Esophagus (tissue), 2 donors: ENCODE measurements at regions not wholly inside any gene's neighbourhood (a gene's known extent, or its start where the extent isn't known, plus 50 kb on each side); places are given as distances from the start of the nearest gene placed in this dataset.

Experiments used
- H3K27ac ChIP-seq, 2 donors: one replicate each; pipeline ENCODE4 v1.5.1; 2013; ENCODE audit warnings: low read depth in 2 of 2, mild to moderate bottlenecking in 2 of 2, inconsistent platforms in 1 of 2, low read length in 1 of 2, moderate library complexity in 1 of 2
- H3K27me3 ChIP-seq, 2 donors: one replicate each; pipeline ENCODE4 v1.6.1; 2013; ENCODE audit warnings: low read length in 2 of 2, control low read depth in 1 of 2, mild to moderate bottlenecking in 1 of 2; ENCODE audit not compliant: insufficient read depth in 2 of 2, control insufficient read depth in 1 of 2
- H3K36me3 ChIP-seq, 2 donors: one replicate each; pipeline ENCODE4 v1.6.1; 2013; ENCODE audit warnings: low read length in 1 of 2; ENCODE audit not compliant: control insufficient read depth in 2 of 2, insufficient read depth in 2 of 2
- H3K4me1 ChIP-seq, 2 donors: one replicate each; pipeline ENCODE4 v1.6.1; 2013; ENCODE audit warnings: low read length in 1 of 2; ENCODE audit not compliant: control insufficient read depth in 2 of 2, insufficient read depth in 2 of 2
- H3K4me3 ChIP-seq, 2 donors: one replicate each; pipeline ENCODE4 v1.5.1; 2013; ENCODE audit warnings: low read length in 2 of 2, mild to moderate bottlenecking in 2 of 2, low read depth in 1 of 2, moderate library complexity in 1 of 2
- H3K9me3 ChIP-seq, 2 donors: one replicate each; pipeline ENCODE4 v1.6.1; 2013; ENCODE audit warnings: mild to moderate bottlenecking in 2 of 2, low read depth in 1 of 2, low read length in 1 of 2, moderate library complexity in 1 of 2; ENCODE audit not compliant: control insufficient read depth in 2 of 2, insufficient read depth in 1 of 2
- WGBS, 2 donors: extraction: QIAGEN DNeasy Blood & Tissue Kit; methylation state at CpG; one replicate each; pipeline ENCODE4 v1.1.7; 2013; 5-methylcytosine and 5-hydroxymethylcytosine counted together
- donor health status: healthy with polysubstance abuse.
- donor health status: Bipolar disorder and iron deficiency.

DNA sequence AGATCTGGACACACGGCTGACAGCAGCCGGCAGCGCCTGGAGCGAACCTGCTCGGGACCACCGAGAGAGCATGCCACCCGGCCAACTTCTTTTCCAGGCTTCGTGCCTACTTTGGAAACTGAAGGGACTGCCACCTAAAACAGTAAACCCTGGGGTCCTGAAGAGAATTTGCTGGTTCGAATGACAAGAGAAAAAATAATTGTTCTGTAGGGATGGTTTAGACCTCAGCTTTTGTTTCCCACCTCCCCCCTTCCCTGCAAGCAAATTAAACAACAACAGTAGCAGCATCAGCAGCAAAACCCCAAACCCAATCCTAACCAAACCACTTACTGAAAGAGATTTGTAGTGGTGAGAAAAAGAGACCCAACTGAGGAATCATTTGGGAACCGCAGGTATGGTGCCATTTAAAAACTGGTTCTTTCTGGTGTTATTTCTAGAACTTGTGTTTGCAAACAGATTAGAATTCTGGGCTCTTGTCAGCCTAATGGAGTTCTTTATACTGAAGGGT, 105.6 kb downstream of the LEPR start:
- H3K9me3 ChIP-seq, result no peaks in the 10 kb centered on the region
- H3K4me1 ChIP-seq, result peaks cover 0 to 3% of the 10 kb centered on the region in 2 donors
- H3K36me3 ChIP-seq, result no peaks in the 10 kb centered on the region
- WGBS, 2 donors, result 20 to 24% methylated on average over 10 of the region's 10 CpGs
- H3K27ac ChIP-seq, result peak overlapping the region; percentile 27 to 52
- peak overlapping the region in 1 of 2 donors; percentile 42 for H3K4me3 ChIP-seq
- peaks cover 0 to 9% of the 10 kb centered on the region in 2 donors for H3K27me3 ChIP-seq

DNA sequence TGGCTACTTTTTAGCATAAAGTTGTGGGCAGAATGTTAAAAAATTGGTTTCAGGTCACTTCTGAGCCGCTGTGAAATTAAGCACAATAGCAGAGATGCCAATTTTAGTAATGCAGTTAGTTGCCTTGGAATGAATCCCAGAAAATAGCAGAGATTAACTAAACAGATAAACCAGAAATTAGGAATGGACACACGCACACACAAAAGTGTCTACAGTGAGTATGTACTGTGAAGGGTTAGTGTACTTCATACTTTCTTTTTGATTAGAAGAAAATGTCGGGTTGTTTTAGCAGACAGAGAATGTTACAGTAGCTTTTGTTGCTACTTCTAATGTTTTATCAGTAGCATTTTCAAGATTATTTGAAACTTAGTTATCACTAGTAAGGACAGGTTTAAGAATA, 106.7 kb downstream of the LEPR start:
- Histone ChIP-seq H3K4me3 (no peak overlapping the region), H3K27ac (no peak overlapping the region)
- 35 to 39% methylated on average over 3 of the region's 3 CpGs for WGBS, 2 donors

DNA sequence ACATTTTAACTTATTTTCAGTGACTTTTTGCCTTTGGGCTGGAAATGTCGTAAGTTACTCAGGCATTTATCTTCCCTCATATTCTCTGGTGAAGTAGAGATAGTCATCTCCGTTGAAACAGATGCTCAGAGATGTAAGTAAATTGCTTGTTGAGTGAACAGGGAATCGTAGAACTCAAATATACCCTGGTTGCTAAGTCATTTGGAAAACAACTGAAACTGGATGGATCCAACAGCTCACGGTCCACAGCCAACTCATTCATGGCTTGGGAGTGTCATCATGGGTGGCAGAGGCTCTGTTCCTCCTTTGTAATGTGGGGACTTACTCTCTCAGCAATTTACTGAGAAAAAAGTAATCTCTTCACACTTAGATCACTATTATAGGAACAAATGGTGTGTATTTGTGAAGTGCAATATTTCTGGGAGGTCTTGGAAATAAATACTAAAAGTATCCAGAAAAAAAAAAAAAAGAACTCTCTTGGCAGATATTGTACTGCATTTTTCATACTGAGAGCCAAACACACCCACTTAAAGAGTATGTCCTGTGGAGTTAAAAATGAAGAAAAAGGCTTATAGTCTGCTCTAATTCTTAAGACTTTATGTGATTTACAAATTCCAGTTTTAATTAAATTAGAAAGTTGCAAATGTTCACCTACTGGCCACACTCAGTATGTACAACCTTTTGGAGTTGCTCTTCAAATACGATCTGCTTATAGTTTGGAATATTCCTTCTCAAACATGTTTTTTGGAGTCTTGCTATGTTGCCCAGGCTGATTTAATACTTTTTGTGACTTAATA, 107.4 kb downstream of the LEPR start:
- H3K4me3 ChIP-seq, result no peak overlapping the region
- no peaks in the 10 kb centered on the region for H3K36me3 ChIP-seq
- H3K4me1 ChIP-seq, result peaks cover 0 to 3% of the 10 kb centered on the region in 2 donors
- H3K27ac ChIP-seq, result no peak overlapping the region
- H3K9me3 ChIP-seq, result no peaks in the 10 kb centered on the region
- peaks cover 0 to 9% of the 10 kb centered on the region in 2 donors for H3K27me3 ChIP-seq
- 53 to 60% methylated on average over 5 of the region's 5 CpGs for WGBS, 2 donors

More for the DNA sequence above, 106.7 kb downstream of the LEPR start:
- H3K9me3 ChIP-seq, result no peaks in the 10 kb centered on the region
- peaks cover 0 to 3% of the 10 kb centered on the region in 2 donors for H3K4me1 ChIP-seq
- H3K36me3 ChIP-seq, result no peaks in the 10 kb centered on the region
- peaks cover 0 to 9% of the 10 kb centered on the region in 2 donors for H3K27me3 ChIP-seq

DNA sequence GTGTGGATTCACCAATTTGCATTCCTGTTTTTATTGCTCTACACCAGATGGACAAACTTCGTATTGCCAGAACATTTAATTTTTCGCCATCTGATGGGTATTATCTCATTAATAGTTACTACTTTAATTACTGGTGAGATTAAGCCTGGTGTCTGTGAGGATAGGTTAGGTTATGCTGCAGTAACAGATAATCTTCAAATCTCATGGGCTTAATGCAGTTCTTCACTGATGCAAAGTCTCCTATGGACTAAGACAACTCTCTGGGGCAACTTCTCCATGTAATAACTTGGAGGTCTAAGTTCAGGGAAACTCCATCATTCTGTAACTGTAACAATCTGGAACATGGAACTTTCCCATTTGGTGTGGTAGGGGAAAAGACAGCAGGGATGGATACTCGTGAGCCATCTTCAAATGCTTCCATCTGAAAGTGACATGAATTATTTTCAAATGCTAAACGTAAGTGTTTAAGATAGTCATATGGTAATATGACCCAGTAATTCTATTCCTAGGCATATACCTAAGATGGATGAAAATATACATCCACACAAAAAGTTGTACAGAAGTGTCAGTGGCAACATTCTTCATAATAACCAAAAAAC, 111.6 kb downstream of the LEPR start:
- Histone ChIP-seq H3K36me3 (no peaks in the 10 kb centered on the region), H3K4me1 (no peaks in the 10 kb centered on the region), H3K4me3 (no peak overlapping the region), H3K9me3 (no peaks in the 10 kb centered on the region), H3K27ac (no peak overlapping the region), H3K27me3 (no peaks in the 10 kb centered on the region)
- WGBS, 2 donors, result 58 to 78% methylated on average over 4 of the region's 4 CpGs

DNA sequence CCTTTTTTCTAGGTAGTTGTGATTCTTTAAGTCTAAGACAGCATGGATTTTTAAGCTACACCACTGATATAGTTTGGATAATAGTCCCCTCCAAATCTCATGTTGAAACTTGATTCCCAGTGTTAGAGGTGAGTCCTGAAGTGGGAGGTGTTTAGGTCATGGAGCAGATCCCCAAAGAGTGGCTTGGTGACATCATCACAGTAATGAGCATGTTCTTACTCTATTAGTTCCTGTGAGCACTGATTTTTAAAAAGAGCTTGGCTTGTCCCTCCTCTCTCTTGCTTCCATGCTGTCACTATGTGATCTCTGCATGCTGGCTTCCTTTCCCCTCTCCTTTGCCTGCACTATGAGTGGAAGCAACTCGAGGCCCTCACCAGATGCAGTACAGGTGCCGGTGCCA, 115.5 kb downstream of the LEPR start:
- WGBS, 2 donors, result 76 to 93% methylated on average over 2 of the region's 2 CpGs
- no peaks in the 10 kb centered on the region for H3K9me3 ChIP-seq

DNA sequence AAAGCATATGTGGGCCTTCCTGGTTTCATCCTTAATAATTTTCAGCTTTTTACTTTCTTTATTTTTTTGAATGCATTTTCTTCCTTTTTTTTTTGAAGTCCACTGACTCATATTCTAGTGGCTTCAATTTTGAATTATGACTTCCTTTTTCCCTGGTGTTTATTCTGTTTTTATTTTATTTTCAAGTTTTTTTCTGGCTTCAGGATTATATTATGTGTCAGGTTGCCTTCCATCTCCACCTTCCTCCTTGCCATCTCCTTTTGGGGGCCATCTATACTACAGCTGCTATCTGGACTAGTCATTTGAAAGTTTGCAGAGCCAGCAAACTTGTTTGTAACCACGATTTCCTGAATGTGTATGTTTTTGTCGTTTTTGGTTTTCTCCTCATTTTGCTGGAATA, 117.6 kb downstream of the LEPR start:
- no peaks in the 10 kb centered on the region for H3K9me3 ChIP-seq
- WGBS, 2 donors, result 56 to 60% methylated on average over 2 of the region's 2 CpGs

More for the DNA sequence above, 115.5 kb downstream of the LEPR start:
- Histone ChIP-seq H3K4me1 (no peaks in the 10 kb centered on the region), H3K27ac (no peak overlapping the region), H3K36me3 (no peaks in the 10 kb centered on the region), H3K27me3 (no peaks in the 10 kb centered on the region), H3K4me3 (no peak overlapping the region)

DNA sequence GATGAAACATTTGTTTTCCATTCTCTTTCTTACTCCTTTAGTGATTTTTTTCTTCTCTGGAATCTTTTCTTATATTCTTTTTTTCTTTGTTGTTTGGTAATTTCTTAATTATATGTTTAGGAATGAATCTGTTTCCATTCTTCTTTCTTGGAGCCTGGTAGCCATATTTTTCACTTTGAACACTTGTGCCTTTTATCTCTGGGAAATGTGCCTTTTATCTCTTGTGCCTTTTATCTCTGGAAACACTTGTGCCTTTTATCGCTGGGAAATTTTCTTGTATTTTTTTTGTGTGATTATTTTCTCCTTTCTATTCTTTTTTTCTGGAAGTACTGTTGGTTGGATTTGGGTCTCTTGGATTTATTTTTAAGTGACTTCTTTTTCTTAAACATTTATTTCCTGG, 118.2 kb downstream of the LEPR start:
- H3K4me3 ChIP-seq, result no peak overlapping the region
- H3K27me3 ChIP-seq, result no peaks in the 10 kb centered on the region
- H3K36me3 ChIP-seq, result no peaks in the 10 kb centered on the region
- 32 to 35% methylated on average over 1 of the region's 1 CpG for WGBS, 2 donors
- H3K4me1 ChIP-seq, result no peaks in the 10 kb centered on the region
- no peaks in the 10 kb centered on the region for H3K9me3 ChIP-seq
- no peak overlapping the region for H3K27ac ChIP-seq

More for the DNA sequence above, 117.6 kb downstream of the LEPR start:
- no peaks in the 10 kb centered on the region for H3K36me3 ChIP-seq
- no peaks in the 10 kb centered on the region for H3K4me1 ChIP-seq
- no peak overlapping the region for H3K4me3 ChIP-seq
- H3K27ac ChIP-seq, result peak overlapping the region in 1 of 2 donors; percentile 17
- H3K27me3 ChIP-seq, result no peaks in the 10 kb centered on the region

DNA sequence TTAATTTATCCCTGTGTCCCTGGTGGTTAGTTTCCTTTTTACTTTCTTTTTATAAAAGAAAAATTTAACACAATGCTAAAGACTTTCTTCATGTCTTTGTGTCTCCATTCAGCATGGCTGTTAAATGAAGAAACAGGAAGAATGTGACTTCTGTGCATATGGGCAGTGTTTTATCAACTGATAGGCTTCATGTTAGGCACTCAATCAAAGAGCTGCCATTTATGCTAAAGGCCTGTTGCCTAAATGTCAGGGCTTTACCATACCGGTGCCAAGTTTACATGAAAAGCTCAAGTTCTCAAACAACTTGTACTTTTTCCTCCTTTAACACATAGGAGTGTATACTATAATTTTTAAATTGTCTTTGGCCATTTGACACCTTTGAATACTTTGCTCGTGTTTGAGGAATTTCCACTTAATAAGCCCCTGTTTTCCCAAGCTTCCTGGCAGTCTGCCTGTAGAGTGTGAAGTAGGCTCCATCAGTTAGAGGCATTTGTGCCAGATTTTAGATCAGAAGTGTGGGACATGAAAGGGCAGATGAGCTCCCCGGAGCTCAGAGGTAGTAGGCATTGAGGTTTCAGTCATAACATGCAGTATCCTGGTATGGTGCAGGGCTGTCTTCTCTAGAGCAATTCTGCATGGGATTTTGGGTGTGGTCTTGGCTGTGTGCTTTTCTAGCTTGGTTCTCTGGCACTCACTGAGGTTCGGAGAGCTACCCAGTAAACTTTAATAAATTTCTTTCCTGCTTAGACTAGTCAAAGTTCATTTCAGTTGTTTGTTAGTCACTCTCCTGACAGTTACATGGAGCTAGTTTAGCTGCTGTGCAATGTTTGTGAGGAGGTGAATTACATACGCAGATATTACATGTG, 119.0 kb downstream of the LEPR start:
- 54 to 77% methylated on average over 5 of the region's 5 CpGs for WGBS, 2 donors

DNA sequence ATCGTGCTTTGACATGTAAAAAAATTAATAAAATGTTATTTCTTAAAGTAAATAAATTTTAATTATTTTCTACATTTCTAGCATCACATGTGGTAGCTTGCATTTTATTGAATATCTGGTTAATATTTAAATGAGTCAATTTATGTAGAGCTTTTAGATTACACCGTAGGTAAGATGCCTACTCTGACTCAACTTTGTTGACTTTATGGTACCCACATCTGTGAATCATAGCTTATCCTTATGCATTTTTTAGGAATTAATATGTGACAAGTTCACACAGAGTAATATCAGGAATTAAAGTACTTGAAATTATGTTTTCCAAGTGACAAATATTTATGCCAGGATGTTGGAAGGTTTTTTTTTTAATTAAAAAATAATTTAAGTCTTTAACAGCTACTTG, 120.7 kb downstream of the LEPR start:
- no peaks in the 10 kb centered on the region for H3K27me3 ChIP-seq
- WGBS, 2 donors, result 72 to 75% methylated on average over 2 of the region's 2 CpGs
- no peak overlapping the region for H3K27ac ChIP-seq
- H3K36me3 ChIP-seq, result no peaks in the 10 kb centered on the region
- H3K4me3 ChIP-seq, result no peak overlapping the region
- H3K4me1 ChIP-seq, result no peaks in the 10 kb centered on the region
- no peaks in the 10 kb centered on the region for H3K9me3 ChIP-seq

More for the DNA sequence above, 119.0 kb downstream of the LEPR start:
- no peaks in the 10 kb centered on the region for H3K27me3 ChIP-seq
- no peaks in the 10 kb centered on the region for H3K4me1 ChIP-seq
- no peak overlapping the region for H3K4me3 ChIP-seq
- H3K9me3 ChIP-seq, result no peaks in the 10 kb centered on the region
- no peak overlapping the region for H3K27ac ChIP-seq
- H3K36me3 ChIP-seq, result no peaks in the 10 kb centered on the region
